Mammary epithelial cell (primary cell): ENCODE measurements at regions not wholly inside any gene's neighbourhood (a gene's known extent, or its start where the extent isn't known, plus 50 kb on each side); places are given as distances from the start of the nearest gene placed in this dataset.

Experiments
- EZH2 ChIP-seq: IDR thresholded peaks from 2 replicates; pipeline ENCODE4 v1.6.1; 2012; ENCODE audit warnings: low read length, inconsistent platforms, borderline replicate concordance
- TF ChIP-seq, protein P1 (sequence below), 2 donors: IDR thresholded peaks in 1 of 2; conservative IDR thresholded peaks in 1 of 2; 2 replicates each; pipeline ENCODE4 v1.5.1; 2011 to 2012; ENCODE audit warnings: inconsistent platforms in 2 of 2, low read length in 2 of 2, mild to moderate bottlenecking in 2 of 2, control low read depth in 1 of 2, low read depth in 1 of 2; ENCODE audit not compliant: insufficient read depth in 1 of 2; ENCODE audit errors: extremely low read depth in 1 of 2

DNA sequence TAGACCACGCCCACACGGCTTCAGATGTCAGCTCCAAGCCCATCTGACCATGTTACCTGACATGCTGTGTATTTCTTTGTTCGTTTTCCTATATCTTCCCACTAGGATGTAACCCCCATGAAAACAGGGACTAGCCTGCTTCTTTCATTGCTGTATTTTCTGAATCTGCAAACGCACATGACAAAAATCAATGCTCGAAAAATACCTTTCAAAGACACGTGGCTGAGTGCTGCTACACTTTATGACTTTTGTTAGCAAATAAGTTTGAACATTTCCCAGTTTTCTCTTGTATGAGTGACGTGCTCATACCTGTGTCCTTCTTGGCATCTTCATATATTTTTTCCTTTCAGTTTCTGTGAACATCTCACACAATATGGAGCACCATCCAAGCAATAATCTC, 181.3 kb upstream of the IRX1 start:
- TF ChIP-seq EZH2, result no peak
- TF ChIP-seq, protein P1, sequence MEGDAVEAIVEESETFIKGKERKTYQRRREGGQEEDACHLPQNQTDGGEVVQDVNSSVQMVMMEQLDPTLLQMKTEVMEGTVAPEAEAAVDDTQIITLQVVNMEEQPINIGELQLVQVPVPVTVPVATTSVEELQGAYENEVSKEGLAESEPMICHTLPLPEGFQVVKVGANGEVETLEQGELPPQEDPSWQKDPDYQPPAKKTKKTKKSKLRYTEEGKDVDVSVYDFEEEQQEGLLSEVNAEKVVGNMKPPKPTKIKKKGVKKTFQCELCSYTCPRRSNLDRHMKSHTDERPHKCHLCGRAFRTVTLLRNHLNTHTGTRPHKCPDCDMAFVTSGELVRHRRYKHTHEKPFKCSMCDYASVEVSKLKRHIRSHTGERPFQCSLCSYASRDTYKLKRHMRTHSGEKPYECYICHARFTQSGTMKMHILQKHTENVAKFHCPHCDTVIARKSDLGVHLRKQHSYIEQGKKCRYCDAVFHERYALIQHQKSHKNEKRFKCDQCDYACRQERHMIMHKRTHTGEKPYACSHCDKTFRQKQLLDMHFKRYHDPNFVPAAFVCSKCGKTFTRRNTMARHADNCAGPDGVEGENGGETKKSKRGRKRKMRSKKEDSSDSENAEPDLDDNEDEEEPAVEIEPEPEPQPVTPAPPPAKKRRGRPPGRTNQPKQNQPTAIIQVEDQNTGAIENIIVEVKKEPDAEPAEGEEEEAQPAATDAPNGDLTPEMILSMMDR (conservative IDR thresholded peaks at IDR 0.05 in 1 of 2, IDR thresholded peaks at IDR 0.05 in 1 of 2; ENCODE audit: extremely low read depth in 1 of 2, insufficient read depth in 1 of 2, low read depth in 1 of 2, low read length in 2 of 2), result no peak
